Renal cortical epithelial cell (primary cell): ENCODE measurements at regions not wholly inside any gene's neighbourhood (a gene's known extent, or its start where the extent isn't known, plus 50 kb on each side); places are given as distances from the start of the nearest gene placed in this dataset.
"Not testable (repeated sequence)": the region's sequence is repeated elsewhere in the genome, so short reads cannot be mapped to it uniquely, and the experiment has no call there.

ENCODE experiments used
- DNase-seq: peaks from one replicate; pipeline ENCODE4 v3.0.0-alpha.2; 2011; ENCODE audit warnings: low read depth

- no peak for DNase-seq
Measured at GRCh38 chr22:23380230-23380573, 199.9 kb downstream of the IGLL1 start.

- DNase-seq, result not testable (repeated sequence)
Measured at GRCh38 chr22:23379540-23380229, 199.4 kb downstream of the BCR start.

- no peak for DNase-seq
Measured at GRCh38 chr22:23377767-23378166, 197.5 kb downstream of the BCR start.

GRCh38 chr22:23376256-23376655 lies 195.9 kb downstream of the BCR start:
- peak; percentile 3 for DNase-seq

- DNase-seq, result no peak
Measured at GRCh38 chr22:23375031-23375827, 194.9 kb downstream of the BCR start.

GRCh38 chr22:23373601-23374000 lies 193.3 kb downstream of the BCR start:
- DNase-seq, result no peak

- DNase-seq, result no peak
Measured at GRCh38 chr22:23370251-23370650, 189.9 kb downstream of the BCR start.

- DNase-seq, result no peak
Measured at GRCh38 chr22:23369054-23369685, 188.9 kb downstream of the BCR start.
